Panc1 (cell line): ENCODE measurements at regions not wholly inside any gene's neighbourhood (a gene's known extent, or its start where the extent isn't known, plus 50 kb on each side); places are given as distances from the start of the nearest gene placed in this dataset.
"Not testable (repeated sequence)": the region's sequence is repeated elsewhere in the genome, so short reads cannot be mapped to it uniquely, and the experiment has no call there.

Source experiments
- POLR2AphosphoS5 ChIP-seq: IDR thresholded peaks from 2 replicates; pipeline ENCODE4 v1.6.1; 2012; ENCODE audit warnings: mild to moderate bottlenecking, low read depth, low read length, moderate library complexity
- TF ChIP-seq, protein P1 (sequence below): fragments of 450-650 bp; IDR thresholded peaks from 2 replicates; pipeline ENCODE4 v1.5.1; 2017; ENCODE audit warnings: mild to moderate bottlenecking
- TF ChIP-seq, protein P2 (sequence below), 2 experiments: IDR thresholded peaks; 2 replicates each; pipeline ENCODE4 v1.6.1; 2011 to 2012; ENCODE audit warnings: low read depth in 2 of 2, control low read depth in 1 of 2, low read length in 1 of 2, mild to moderate bottlenecking in 1 of 2, moderate library complexity in 1 of 2; ENCODE audit not compliant: insufficient read depth in 1 of 2

DNA sequence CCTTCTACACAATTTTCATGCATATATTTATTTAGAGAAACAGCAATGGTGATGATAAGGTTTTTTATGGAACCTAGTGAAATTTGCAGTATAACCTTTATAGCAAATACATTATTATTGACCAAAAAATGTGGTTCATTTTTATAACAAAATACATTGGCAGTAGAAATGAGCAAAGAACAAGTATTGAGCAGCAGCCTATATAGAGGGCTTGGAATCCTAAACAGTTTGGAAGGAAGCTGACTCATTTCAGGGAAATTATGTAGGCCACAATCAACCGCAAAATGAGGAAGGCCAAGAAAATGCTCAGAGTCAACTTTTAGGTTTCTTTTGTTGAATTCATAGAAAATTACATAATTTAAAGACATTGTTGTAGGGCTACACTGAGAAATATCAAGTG lies 238.5 kb downstream of the ANKRD30BL start:
- TF ChIP-seq, protein P1, sequence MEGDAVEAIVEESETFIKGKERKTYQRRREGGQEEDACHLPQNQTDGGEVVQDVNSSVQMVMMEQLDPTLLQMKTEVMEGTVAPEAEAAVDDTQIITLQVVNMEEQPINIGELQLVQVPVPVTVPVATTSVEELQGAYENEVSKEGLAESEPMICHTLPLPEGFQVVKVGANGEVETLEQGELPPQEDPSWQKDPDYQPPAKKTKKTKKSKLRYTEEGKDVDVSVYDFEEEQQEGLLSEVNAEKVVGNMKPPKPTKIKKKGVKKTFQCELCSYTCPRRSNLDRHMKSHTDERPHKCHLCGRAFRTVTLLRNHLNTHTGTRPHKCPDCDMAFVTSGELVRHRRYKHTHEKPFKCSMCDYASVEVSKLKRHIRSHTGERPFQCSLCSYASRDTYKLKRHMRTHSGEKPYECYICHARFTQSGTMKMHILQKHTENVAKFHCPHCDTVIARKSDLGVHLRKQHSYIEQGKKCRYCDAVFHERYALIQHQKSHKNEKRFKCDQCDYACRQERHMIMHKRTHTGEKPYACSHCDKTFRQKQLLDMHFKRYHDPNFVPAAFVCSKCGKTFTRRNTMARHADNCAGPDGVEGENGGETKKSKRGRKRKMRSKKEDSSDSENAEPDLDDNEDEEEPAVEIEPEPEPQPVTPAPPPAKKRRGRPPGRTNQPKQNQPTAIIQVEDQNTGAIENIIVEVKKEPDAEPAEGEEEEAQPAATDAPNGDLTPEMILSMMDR = not testable (repeated sequence)
- not testable (repeated sequence) for TF ChIP-seq POLR2AphosphoS5
- TF ChIP-seq, protein P2, sequence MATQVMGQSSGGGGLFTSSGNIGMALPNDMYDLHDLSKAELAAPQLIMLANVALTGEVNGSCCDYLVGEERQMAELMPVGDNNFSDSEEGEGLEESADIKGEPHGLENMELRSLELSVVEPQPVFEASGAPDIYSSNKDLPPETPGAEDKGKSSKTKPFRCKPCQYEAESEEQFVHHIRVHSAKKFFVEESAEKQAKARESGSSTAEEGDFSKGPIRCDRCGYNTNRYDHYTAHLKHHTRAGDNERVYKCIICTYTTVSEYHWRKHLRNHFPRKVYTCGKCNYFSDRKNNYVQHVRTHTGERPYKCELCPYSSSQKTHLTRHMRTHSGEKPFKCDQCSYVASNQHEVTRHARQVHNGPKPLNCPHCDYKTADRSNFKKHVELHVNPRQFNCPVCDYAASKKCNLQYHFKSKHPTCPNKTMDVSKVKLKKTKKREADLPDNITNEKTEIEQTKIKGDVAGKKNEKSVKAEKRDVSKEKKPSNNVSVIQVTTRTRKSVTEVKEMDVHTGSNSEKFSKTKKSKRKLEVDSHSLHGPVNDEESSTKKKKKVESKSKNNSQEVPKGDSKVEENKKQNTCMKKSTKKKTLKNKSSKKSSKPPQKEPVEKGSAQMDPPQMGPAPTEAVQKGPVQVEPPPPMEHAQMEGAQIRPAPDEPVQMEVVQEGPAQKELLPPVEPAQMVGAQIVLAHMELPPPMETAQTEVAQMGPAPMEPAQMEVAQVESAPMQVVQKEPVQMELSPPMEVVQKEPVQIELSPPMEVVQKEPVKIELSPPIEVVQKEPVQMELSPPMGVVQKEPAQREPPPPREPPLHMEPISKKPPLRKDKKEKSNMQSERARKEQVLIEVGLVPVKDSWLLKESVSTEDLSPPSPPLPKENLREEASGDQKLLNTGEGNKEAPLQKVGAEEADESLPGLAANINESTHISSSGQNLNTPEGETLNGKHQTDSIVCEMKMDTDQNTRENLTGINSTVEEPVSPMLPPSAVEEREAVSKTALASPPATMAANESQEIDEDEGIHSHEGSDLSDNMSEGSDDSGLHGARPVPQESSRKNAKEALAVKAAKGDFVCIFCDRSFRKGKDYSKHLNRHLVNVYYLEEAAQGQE (IDR thresholded peaks at IDR 0.05; ENCODE audit: insufficient read depth in 1 of 2, low read depth in 2 of 2, low read length in 1 of 2) = not testable (repeated sequence)
